HG03469 (cell line): ENCODE measurements at regions not wholly inside any gene's neighbourhood (a gene's known extent, or its start where the extent isn't known, plus 50 kb on each side); places are given as distances from the start of the nearest gene placed in this dataset.

Source experiments
- ATAC-seq: cut with Tn5 transposase; IDR thresholded peaks from one replicate; pipeline ENCODE4 v1.9.1; 2021; ENCODE audit warnings: mild to moderate bottlenecking, moderate library complexity, moderate number of reproducible peaks; ENCODE audit not compliant: unreplicated experiment

- no peak for ATAC-seq
These were observed 57.5 kb downstream of the OSR1 start for GRCh38 chr2:19300961-19301360.

- ATAC-seq = no peak
These were observed 58.9 kb downstream of the OSR1 start for GRCh38 chr2:19299522-19299921.

- no peak for ATAC-seq
These were observed 59.4 kb downstream of the OSR1 start for GRCh38 chr2:19299032-19299431.

GRCh38 chr2:19297716-19298115 is 60.7 kb downstream of the OSR1 start:
- no peak for ATAC-seq

GRCh38 chr2:19295998-19296502 is 62.4 kb downstream of the OSR1 start:
- no peak for ATAC-seq

GRCh38 chr2:19292007-19292406 is 66.4 kb downstream of the OSR1 start:
- no peak for ATAC-seq

- ATAC-seq = no peak
These were observed 70.1 kb downstream of the OSR1 start for GRCh38 chr2:19288291-19288690.

- no peak for ATAC-seq
These were observed 71.1 kb downstream of the OSR1 start for GRCh38 chr2:19287324-19287723.

- ATAC-seq = no peak
These were observed 76.1 kb downstream of the OSR1 start for GRCh38 chr2:19282305-19282704.

- ATAC-seq = no peak
These were observed 84.0 kb downstream of the OSR1 start for GRCh38 chr2:19274439-19274838.

- no peak for ATAC-seq
These were observed 85.4 kb downstream of the OSR1 start for GRCh38 chr2:19272941-19273470.

GRCh38 chr2:19272039-19272438 is 86.4 kb downstream of the OSR1 start:
- ATAC-seq = no peak

GRCh38 chr2:19264852-19265251 is 93.6 kb downstream of the OSR1 start:
- ATAC-seq = no peak

- no peak for ATAC-seq
These were observed 96.3 kb downstream of the OSR1 start for GRCh38 chr2:19262150-19262549.

- no peak for ATAC-seq
These were observed 97.4 kb downstream of the OSR1 start for GRCh38 chr2:19261061-19261460.

GRCh38 chr2:19256121-19256601 is 102.3 kb downstream of the OSR1 start:
- no peak for ATAC-seq

- no peak for ATAC-seq
These were observed 102.9 kb downstream of the OSR1 start for GRCh38 chr2:19255481-19255880.

GRCh38 chr2:19251554-19251953 is 106.9 kb downstream of the OSR1 start:
- ATAC-seq = no peak

- ATAC-seq = no peak
These were observed 107.5 kb downstream of the OSR1 start for GRCh38 chr2:19250906-19251305.

GRCh38 chr2:19247186-19247585 is 111.2 kb downstream of the OSR1 start:
- ATAC-seq = no peak

GRCh38 chr2:19246496-19246895 is 111.9 kb downstream of the OSR1 start:
- no peak for ATAC-seq

- ATAC-seq = no peak
These were observed 113.7 kb downstream of the OSR1 start for GRCh38 chr2:19244460-19245363.
